CD14-positive monocyte (primary cell): ENCODE measurements at regions not wholly inside any gene's neighbourhood (a gene's known extent, or its start where the extent isn't known, plus 50 kb on each side); places are given as distances from the start of the nearest gene placed in this dataset.

ENCODE experiments used
- DNase-seq, 3 donors: peaks; one replicate each; pipeline ENCODE4 v3.0.0-alpha.2; 2011 to 2022
- H2AFZ ChIP-seq: 2 replicates; pipeline ENCODE4 v1.6.0; 2012; ENCODE audit warnings: mild to moderate bottlenecking, low read depth, low read length, inconsistent platforms; ENCODE audit not compliant: insufficient read depth, poor library complexity, severe bottlenecking
- H3K27ac ChIP-seq, 2 donors: 1 replicate in 1 of 2; 2 replicates in 1 of 2; pipeline ENCODE4 v1.5.1; 2012 to 2013; ENCODE audit warnings: low read length in 2 of 2, control low read depth in 1 of 2, inconsistent platforms in 1 of 2, low read depth in 1 of 2, mild to moderate bottlenecking in 1 of 2
- H3K27me3 ChIP-seq, 2 donors: one replicate each; pipeline versions ENCODE4 v1.6.0 to v1.6.1; 2011 to 2013; ENCODE audit warnings: low read length in 2 of 2; ENCODE audit not compliant: control insufficient read depth in 2 of 2, insufficient read depth in 2 of 2
- H3K36me3 ChIP-seq, 2 donors: replicated peaks in 1 of 2; 1 replicate in 1 of 2; 2 replicates in 1 of 2; pipeline versions ENCODE4 v1.5.1 to v1.6.1; 2012 to 2013; ENCODE audit warnings: low read length in 2 of 2, control low read depth in 1 of 2, inconsistent platforms in 1 of 2, mild to moderate bottlenecking in 1 of 2; ENCODE audit not compliant: insufficient read depth in 2 of 2, control insufficient read depth in 1 of 2
- H3K4me1 ChIP-seq, 2 donors: 1 replicate in 1 of 2; 2 replicates in 1 of 2; pipeline versions ENCODE4 v1.5.1 to v1.6.1; 2012 to 2013; ENCODE audit warnings: low read length in 2 of 2, control low read depth in 1 of 2, inconsistent platforms in 1 of 2, mild to moderate bottlenecking in 1 of 2, moderate library complexity in 1 of 2; ENCODE audit not compliant: insufficient read depth in 2 of 2, control insufficient read depth in 1 of 2
- H3K4me2 ChIP-seq: replicated peaks from 2 replicates; pipeline ENCODE3; 2012; ENCODE audit warnings: low read length, moderate library complexity, mild to moderate bottlenecking; ENCODE audit not compliant: poor library complexity, severe bottlenecking; ENCODE audit errors: extremely low read depth
- H3K4me3 ChIP-seq, 3 experiments: fragments of 200-600 bp in 1 of 3; sonication (generic) in 1 of 3; replicated peaks in 1 of 3; 1 replicate in 2 of 3; 2 replicates in 1 of 3; pipeline ENCODE4 v1.5.1; 2011 to 2013; ENCODE audit warnings: low read length in 3 of 3, mild to moderate bottlenecking in 3 of 3, control low read depth in 2 of 3, low read depth in 2 of 3, inconsistent platforms in 1 of 3, moderate library complexity in 1 of 3
- H3K79me2 ChIP-seq: 2 replicates; pipeline ENCODE4 v1.6.0; 2012; ENCODE audit warnings: mild to moderate bottlenecking, control low read depth, inconsistent platforms, low read length, moderate library complexity; ENCODE audit not compliant: insufficient read depth
- H3K9ac ChIP-seq: 2 replicates; pipeline ENCODE4 v1.6.0; 2017; ENCODE audit warnings: low read length, mild to moderate bottlenecking; ENCODE audit not compliant: insufficient read depth, poor library complexity, severe bottlenecking
- H3K9me3 ChIP-seq, 2 donors: replicated peaks in 1 of 2; 1 replicate in 1 of 2; 2 replicates in 1 of 2; pipeline versions ENCODE4 v1.5.1 to v1.6.1; 2012 to 2013; ENCODE audit warnings: low read length in 2 of 2, control low read depth in 1 of 2; ENCODE audit not compliant: control insufficient read depth in 1 of 2, insufficient read depth in 1 of 2
- H4K20me1 ChIP-seq: 2 replicates; pipeline ENCODE4 v1.6.0; 2012; ENCODE audit warnings: mild to moderate bottlenecking, low read length, control low read depth, moderate library complexity; ENCODE audit not compliant: insufficient read depth
- H3K27ac Mint-ChIP-seq, 7 donors: one replicate each; pipeline ENCODE4 v1.8.0; 2020; ENCODE audit warnings: mild to moderate bottlenecking in 7 of 7, mixed read lengths in 7 of 7, moderate library complexity in 6 of 7, inconsistent platforms in 2 of 7
- H3K27me3 Mint-ChIP-seq, 3 donors: one replicate each; pipeline ENCODE4 v1.8.0; 2021 to 2022; ENCODE audit warnings: low read depth in 3 of 3, mild to moderate bottlenecking in 3 of 3, mixed read lengths in 3 of 3, moderate library complexity in 3 of 3, inconsistent platforms in 1 of 3
- H3K36me3 Mint-ChIP-seq, 2 donors: one replicate each; pipeline ENCODE4 v1.8.0; 2020; ENCODE audit warnings: mixed read lengths in 2 of 2, inconsistent platforms in 1 of 2, mild to moderate bottlenecking in 1 of 2
- H3K4me1 Mint-ChIP-seq: one replicate; pipeline ENCODE4 v1.8.0; 2020; ENCODE audit warnings: mild to moderate bottlenecking, mixed read lengths
- H3K4me3 Mint-ChIP-seq, 2 donors: one replicate each; pipeline ENCODE4 v1.8.0; 2020; ENCODE audit warnings: mild to moderate bottlenecking in 2 of 2, mixed read lengths in 2 of 2, moderate library complexity in 1 of 2
- H3K9me3 Mint-ChIP-seq, 7 donors: one replicate each; pipeline ENCODE4 v1.8.0; 2020 to 2022; ENCODE audit warnings: mixed read lengths in 7 of 7, mild to moderate bottlenecking in 6 of 7, moderate library complexity in 6 of 7, inconsistent platforms in 2 of 7
- CTCF ChIP-seq: fragments of 200-600 bp; IDR thresholded peaks from one replicate; pipeline ENCODE4 v1.8.0; 2022; ENCODE audit warnings: antibody characterized with exemption, mild to moderate bottlenecking
- WGBS: methylation state at CpG from one replicate; pipeline ENCODE4 v1.1.5; 2013; ENCODE audit warnings: missing lambda C conversion rate; ENCODE audit not compliant: insufficient coverage; 5-methylcytosine and 5-hydroxymethylcytosine counted together
- intact Hi-C, 2 donors: fragments of 100-400 bp; cut with micrococcal nuclease; formaldehyde crosslinking; loops; one replicate each; pipeline versions ENCODE4 v1.15.0 to v1.15.1; 2023

- Histone ChIP-seq H3K4me2 (no peak overlapping the region), H3K4me1 (no peaks in the 10 kb centered on the region), H3K27ac (no peak overlapping the region), H4K20me1 (no peaks in the 10 kb centered on the region), H3K27me3 (no peaks in the 10 kb centered on the region), H3K4me3 (no peak overlapping the region), H2AFZ (no peak overlapping the region), H3K9me3 (peaks cover 5 to 16% of the 10 kb centered on the region in 2 donors), H3K9ac (no peak overlapping the region), H3K36me3 (no peaks in the 10 kb centered on the region), H3K79me2 (no peaks in the 10 kb centered on the region)
- H3K27ac Mint-ChIP-seq, result no peak overlapping the region
- H3K9me3 Mint-ChIP-seq, result peaks cover 0 to 14% (median 2%) of the 10 kb centered on the region in 7 donors
- no peaks in the 10 kb centered on the region for H3K4me1 Mint-ChIP-seq
- no peak for DNase-seq
- no peak for TF ChIP-seq CTCF
- H3K4me3 Mint-ChIP-seq, result no peak overlapping the region
- no CpG with 5 or more reads among the region's 1 CpG for WGBS
- intact Hi-C loops, result no loop called here
- no peaks in the 10 kb centered on the region for H3K36me3 Mint-ChIP-seq
- no peaks in the 10 kb centered on the region for H3K27me3 Mint-ChIP-seq
Observed at GRCh38 chr7:119408596-119408995, 864.4 kb upstream of the KCND2 start.

GRCh38 chr7:119413314-119413805 lies 859.6 kb upstream of the KCND2 start:
- H3K79me2 ChIP-seq, result no peaks in the 10 kb centered on the region
- no peaks in the 10 kb centered on the region for H3K36me3 Mint-ChIP-seq
- H3K9me3 ChIP-seq, result peaks cover 5 to 20% of the 10 kb centered on the region in 2 donors
- no peak overlapping the region for H3K9ac ChIP-seq
- intact Hi-C loops, result no loop called here
- no peak for DNase-seq
- no peak overlapping the region for H3K27ac ChIP-seq
- H3K4me1 ChIP-seq, result no peaks in the 10 kb centered on the region
- 98% methylated on average over 18 of the region's 22 CpGs for WGBS
- no peak overlapping the region for H3K4me3 ChIP-seq
- H3K27me3 Mint-ChIP-seq, result no peaks in the 10 kb centered on the region
- no peak overlapping the region for H3K4me2 ChIP-seq
- no peaks in the 10 kb centered on the region for H3K4me1 Mint-ChIP-seq
- H3K27me3 ChIP-seq, result no peaks in the 10 kb centered on the region
- peaks cover 1 to 19% (median 4%) of the 10 kb centered on the region in 7 donors for H3K9me3 Mint-ChIP-seq
- no peak overlapping the region for H3K27ac Mint-ChIP-seq
- no peak overlapping the region for H3K4me3 Mint-ChIP-seq
- no peaks in the 10 kb centered on the region for H3K36me3 ChIP-seq
- TF ChIP-seq CTCF, result no peak
- H2AFZ ChIP-seq, result no peak overlapping the region
- H4K20me1 ChIP-seq, result no peaks in the 10 kb centered on the region
